Osteocyte (in vitro differentiated cells): ENCODE measurements at regions not wholly inside any gene's neighbourhood (a gene's known extent, or its start where the extent isn't known, plus 50 kb on each side); places are given as distances from the start of the nearest gene placed in this dataset.

ENCODE experiments used
- DNase-seq: peaks from one replicate; pipeline ENCODE4 v3.0.0; 2021; ENCODE audit warnings: mixed read lengths; ENCODE audit not compliant: unreplicated experiment; ENCODE audit errors: extremely low spot score
- H3K27ac Mint-ChIP-seq: one replicate; pipeline ENCODE4 v1.8.0; 2021; ENCODE audit warnings: mild to moderate bottlenecking, mixed read lengths; ENCODE audit not compliant: unreplicated experiment
- H3K27me3 Mint-ChIP-seq: one replicate; pipeline ENCODE4 v1.8.0; 2021; ENCODE audit warnings: mixed read lengths; ENCODE audit not compliant: unreplicated experiment
- H3K36me3 Mint-ChIP-seq: one replicate; pipeline ENCODE4 v1.8.0; 2021; ENCODE audit warnings: mixed read lengths; ENCODE audit not compliant: unreplicated experiment
- H3K4me1 Mint-ChIP-seq: one replicate; pipeline ENCODE4 v1.8.0; 2021; ENCODE audit warnings: mixed read lengths; ENCODE audit not compliant: unreplicated experiment
- H3K4me3 Mint-ChIP-seq: one replicate; pipeline ENCODE4 v1.8.0; 2021; ENCODE audit warnings: mild to moderate bottlenecking, moderate library complexity, mixed read lengths; ENCODE audit not compliant: unreplicated experiment
- H3K9me3 Mint-ChIP-seq: one replicate; pipeline ENCODE4 v1.8.0; 2021; ENCODE audit warnings: mixed read lengths; ENCODE audit not compliant: unreplicated experiment
- TF ChIP-seq, protein P1 (sequence below): fragments of 200-600 bp; sonication (generic); IDR thresholded peaks from 2 replicates; pipeline ENCODE4 v1.5.0; 2021; ENCODE audit warnings: antibody characterized with exemption, mild to moderate bottlenecking, moderate library complexity

DNA sequence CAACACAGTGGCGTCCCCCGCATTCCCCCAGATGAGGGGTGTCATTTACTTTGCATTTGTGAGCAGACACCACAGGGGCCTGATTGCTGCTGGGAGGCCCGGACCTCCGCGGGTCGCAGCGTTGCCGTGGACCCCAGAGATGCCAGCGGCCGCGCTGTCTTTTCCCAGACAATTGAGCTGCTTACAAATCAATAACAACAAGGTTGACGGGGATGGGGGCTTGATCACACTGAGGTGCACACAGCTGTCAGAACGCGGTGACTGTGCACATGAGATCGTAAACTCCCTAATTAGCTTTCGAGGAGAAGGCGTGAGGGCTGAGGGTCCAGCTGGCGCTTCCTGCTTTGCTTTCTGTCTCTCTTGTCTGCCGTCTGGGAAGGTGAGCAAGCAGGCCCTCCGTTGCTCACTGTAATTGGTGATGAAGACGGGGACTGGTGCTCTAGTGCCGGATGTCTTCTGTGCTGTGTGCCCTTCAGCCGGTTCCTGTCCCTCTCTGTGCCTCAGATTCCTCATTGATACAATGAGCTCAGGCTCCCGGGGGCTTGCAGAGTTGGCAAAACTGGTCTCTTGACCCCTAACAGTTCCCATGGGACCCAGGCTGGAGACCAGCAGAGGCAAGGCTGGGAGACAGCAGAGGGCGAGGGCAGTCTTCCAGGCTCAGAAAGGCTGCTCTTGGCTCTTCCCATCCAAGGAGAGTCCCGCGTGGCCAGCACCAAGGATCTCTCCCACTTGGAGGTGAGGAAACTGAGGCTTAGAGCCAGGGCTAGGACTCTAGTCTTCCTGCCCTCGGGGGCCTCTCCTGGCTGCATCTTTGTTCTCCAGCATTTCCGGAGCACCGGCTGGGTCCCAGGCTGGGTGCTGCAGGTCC, 126.0 kb upstream of the PMEPA1 start:
- Mint-ChIP-seq H3K27ac (no peak overlapping the region), H3K4me3 (no peak overlapping the region), H3K36me3 (no peaks in the 10 kb centered on the region), H3K4me1 (no peaks in the 10 kb centered on the region), H3K27me3 (peaks cover 40% of the 10 kb centered on the region), H3K9me3 (no peaks in the 10 kb centered on the region)
- TF ChIP-seq, protein P1, sequence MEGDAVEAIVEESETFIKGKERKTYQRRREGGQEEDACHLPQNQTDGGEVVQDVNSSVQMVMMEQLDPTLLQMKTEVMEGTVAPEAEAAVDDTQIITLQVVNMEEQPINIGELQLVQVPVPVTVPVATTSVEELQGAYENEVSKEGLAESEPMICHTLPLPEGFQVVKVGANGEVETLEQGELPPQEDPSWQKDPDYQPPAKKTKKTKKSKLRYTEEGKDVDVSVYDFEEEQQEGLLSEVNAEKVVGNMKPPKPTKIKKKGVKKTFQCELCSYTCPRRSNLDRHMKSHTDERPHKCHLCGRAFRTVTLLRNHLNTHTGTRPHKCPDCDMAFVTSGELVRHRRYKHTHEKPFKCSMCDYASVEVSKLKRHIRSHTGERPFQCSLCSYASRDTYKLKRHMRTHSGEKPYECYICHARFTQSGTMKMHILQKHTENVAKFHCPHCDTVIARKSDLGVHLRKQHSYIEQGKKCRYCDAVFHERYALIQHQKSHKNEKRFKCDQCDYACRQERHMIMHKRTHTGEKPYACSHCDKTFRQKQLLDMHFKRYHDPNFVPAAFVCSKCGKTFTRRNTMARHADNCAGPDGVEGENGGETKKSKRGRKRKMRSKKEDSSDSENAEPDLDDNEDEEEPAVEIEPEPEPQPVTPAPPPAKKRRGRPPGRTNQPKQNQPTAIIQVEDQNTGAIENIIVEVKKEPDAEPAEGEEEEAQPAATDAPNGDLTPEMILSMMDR = no peak
- peak; percentile 80 for DNase-seq

DNA sequence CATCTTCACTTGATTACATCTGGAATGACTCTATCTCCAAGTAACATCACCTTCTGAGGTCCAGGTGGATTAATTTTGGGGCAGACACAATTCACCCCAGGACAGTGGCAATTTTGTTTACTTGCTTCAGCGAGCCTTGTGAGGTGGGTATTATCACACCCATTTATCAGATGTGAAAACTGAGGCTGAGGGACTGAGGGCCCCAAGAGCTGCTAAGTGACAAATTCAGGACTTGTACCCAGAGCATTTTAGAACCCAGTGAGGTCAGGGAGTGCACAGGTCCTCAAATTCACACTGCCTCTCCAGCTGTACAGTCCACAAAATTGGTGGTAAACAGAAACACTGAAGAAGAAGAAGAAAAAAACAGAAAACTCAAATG, 125.2 kb upstream of the PMEPA1 start:
- peaks cover 44% of the 10 kb centered on the region for H3K27me3 Mint-ChIP-seq
- H3K4me1 Mint-ChIP-seq = no peaks in the 10 kb centered on the region
- no peak overlapping the region for H3K4me3 Mint-ChIP-seq
- DNase-seq = peak; percentile 32
- TF ChIP-seq, protein P1 = no peak
- H3K27ac Mint-ChIP-seq = no peak overlapping the region
- H3K9me3 Mint-ChIP-seq = no peaks in the 10 kb centered on the region
- no peaks in the 10 kb centered on the region for H3K36me3 Mint-ChIP-seq

DNA sequence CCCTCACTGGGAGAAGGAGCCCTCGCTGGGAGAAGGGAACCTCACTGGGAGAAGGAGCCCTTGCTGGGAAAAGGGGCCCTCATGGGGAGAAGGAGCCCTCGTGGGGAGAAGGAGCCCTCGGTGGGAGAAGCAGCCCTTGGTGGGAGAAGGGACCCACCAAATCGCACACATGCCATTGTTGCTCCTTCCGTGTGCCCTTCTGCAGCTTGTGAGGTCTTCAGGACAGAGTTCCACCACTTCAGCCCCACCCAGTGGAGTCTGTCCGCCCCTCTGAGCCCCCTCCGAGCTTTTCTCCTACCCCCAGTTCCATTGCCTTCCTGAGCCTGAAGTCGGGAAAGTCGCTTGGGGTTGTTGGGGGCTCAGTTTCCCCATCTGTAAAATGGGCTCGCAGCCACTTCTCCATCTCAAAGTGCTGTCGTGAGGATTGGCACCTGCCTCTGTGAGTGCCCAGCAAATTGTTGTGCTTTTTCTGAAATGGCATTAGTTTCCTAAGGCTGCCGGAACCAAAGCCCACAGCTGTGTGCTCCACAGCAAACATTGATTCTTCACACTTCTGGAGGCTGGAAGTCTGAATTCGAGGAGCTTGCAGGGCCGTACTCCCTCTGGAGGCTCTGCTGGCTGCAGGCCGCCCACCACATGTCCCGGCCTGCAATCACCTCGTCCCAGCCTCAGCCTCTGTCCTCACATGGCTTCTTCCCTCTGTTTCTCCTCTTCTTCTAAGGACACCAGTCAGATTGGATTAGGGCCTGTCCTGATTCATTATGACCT, 124.7 kb upstream of the PMEPA1 start:
- H3K4me1 Mint-ChIP-seq = no peaks in the 10 kb centered on the region
- no peaks in the 10 kb centered on the region for H3K36me3 Mint-ChIP-seq
- no peak overlapping the region for H3K27ac Mint-ChIP-seq
- DNase-seq = peak; percentile 75
- TF ChIP-seq, protein P1 = no peak
- peaks cover 49% of the 10 kb centered on the region for H3K27me3 Mint-ChIP-seq
- no peaks in the 10 kb centered on the region for H3K9me3 Mint-ChIP-seq
- no peak overlapping the region for H3K4me3 Mint-ChIP-seq

DNA sequence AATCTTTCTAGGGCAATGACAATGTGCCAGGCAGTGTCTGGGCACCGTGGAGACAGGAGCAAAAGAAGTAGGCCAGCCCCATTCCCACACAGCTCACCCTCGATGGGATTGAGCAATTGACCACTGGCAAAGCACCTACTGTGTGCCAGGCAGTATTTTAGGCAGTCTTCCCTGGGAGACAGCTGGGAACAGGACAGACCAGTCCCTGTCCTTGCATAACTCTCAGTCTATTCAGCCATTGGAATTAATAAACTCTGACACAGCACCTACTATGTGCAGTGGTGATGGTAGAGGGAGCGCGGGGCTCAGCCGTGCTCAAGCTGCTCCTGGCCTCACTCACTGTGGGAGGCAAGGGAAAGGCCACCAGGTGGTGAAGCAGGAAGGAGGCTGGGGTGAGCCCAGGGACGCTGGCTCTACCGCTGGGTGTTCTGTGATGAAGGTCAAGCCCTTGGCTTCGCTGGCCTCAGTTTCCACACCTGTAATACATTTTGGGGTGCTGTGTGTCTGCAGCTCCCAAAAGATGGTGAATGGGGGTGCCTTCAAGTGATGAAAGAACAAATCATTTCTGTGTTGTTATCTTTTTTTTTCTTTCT, 122.3 kb upstream of the PMEPA1 start:
- H3K4me3 Mint-ChIP-seq = no peak overlapping the region
- H3K9me3 Mint-ChIP-seq = no peaks in the 10 kb centered on the region
- no peak for DNase-seq
- peaks cover 37% of the 10 kb centered on the region for H3K27me3 Mint-ChIP-seq
- H3K27ac Mint-ChIP-seq = no peak overlapping the region
- H3K4me1 Mint-ChIP-seq = no peaks in the 10 kb centered on the region
- TF ChIP-seq, protein P1 = no peak
- no peaks in the 10 kb centered on the region for H3K36me3 Mint-ChIP-seq
